MM.1S (cell line): ENCODE measurements at regions not wholly inside any gene's neighbourhood (a gene's known extent, or its start where the extent isn't known, plus 50 kb on each side); places are given as distances from the start of the nearest gene placed in this dataset.

Experiments
- EZH2 ChIP-seq: fragments of 300-600 bp; sonication (generic); optimal IDR thresholded peaks from 2 replicates; pipeline ENCODE3; 2017; ENCODE audit warnings: low read depth, mild to moderate bottlenecking, antibody characterized with exemption, low read length, mixed read lengths
- EZH2phosphoT487 ChIP-seq: fragments of 300-600 bp; sonication (generic); IDR thresholded peaks from 2 replicates; pipeline ENCODE4 v1.6.1; 2018; ENCODE audit warnings: antibody characterized with exemption, low read length

- no peak for TF ChIP-seq EZH2
- no peak for TF ChIP-seq EZH2phosphoT487
These were observed 512.7 kb downstream of the IRS1 start for GRCh38 chr2:226286916-226287315.
